ENCODE measurements at regions not wholly inside any gene's neighbourhood (a gene's known extent, or its start where the extent isn't known, plus 50 kb on each side); places are given as distances from the start of the nearest gene placed in this dataset.

DNA sequence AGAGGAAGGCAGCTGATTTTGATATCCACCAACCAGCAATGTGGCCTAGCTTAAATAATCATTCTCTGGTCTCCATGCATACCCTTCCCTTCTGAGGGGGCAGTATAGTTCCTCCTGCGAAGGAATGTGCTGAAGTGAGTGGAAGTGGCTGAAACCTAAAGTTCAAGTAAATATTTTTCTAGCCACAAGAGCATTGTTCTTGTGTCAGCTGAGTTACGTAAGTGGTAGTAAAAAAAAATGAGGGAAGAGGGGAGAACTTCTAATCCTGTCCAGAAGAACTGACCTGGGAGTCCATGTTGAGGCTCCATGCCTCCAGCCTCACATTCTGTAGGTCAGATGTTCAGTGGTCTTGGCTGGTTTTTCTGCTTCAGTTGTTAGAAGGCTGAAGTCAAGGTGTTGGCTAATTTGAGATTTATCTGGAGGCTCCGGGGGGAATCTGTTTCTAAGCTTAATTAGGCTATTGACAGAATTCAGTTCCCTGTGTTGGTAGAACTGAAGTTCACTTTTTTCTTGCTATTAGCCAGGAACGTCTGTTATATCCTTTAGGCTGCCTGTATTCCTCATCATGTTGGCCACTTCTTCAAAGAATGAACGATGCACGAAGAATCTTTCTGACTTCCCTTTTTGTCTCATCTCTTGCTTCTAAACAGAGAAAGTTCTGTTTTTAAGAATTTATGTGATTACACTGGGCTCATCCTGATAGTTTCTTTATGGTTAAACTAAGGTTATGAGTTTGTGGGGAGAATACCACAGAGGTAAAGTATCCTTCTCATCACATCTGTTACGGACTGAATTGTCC lies 207.1 kb upstream of the PRSS16 start (continued):
- no peak for TF ChIP-seq NR0B2 (CRISPR knock-in tag; IDR thresholded peaks at IDR 0.05)
- TF ChIP-seq SRSF4 (IDR thresholded peaks at IDR 0.05; ENCODE audit: low read depth, low read length, poor library complexity, severe bottlenecking): no peak
- TF ChIP-seq, protein P1, sequence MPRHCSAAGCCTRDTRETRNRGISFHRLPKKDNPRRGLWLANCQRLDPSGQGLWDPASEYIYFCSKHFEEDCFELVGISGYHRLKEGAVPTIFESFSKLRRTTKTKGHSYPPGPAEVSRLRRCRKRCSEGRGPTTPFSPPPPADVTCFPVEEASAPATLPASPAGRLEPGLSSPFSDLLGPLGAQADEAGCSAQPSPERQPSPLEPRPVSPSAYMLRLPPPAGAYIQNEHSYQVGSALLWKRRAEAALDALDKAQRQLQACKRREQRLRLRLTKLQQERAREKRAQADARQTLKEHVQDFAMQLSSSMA (CRISPR knock-in tag; IDR thresholded peaks at IDR 0.05): no peak
- TF ChIP-seq MXD4 (CRISPR knock-in tag; IDR thresholded peaks at IDR 0.05): no peak
- TF ChIP-seq ZFAT (CRISPR knock-in tag; conservative IDR thresholded peaks at IDR 0.05): no peak
- TF ChIP-seq, protein P2, sequence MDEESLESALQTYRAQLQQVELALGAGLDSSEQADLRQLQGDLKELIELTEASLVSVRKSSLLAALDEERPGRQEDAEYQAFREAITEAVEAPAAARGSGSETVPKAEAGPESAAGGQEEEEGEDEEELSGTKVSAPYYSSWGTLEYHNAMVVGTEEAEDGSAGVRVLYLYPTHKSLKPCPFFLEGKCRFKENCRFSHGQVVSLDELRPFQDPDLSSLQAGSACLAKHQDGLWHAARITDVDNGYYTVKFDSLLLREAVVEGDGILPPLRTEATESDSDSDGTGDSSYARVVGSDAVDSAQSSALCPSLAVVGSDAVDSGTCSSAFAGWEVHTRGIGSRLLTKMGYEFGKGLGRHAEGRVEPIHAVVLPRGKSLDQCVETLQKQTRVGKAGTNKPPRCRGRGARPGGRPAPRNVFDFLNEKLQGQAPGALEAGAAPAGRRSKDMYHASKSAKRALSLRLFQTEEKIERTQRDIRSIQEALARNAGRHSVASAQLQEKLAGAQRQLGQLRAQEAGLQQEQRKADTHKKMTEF (CRISPR knock-in tag; IDR thresholded peaks at IDR 0.05): peak; percentile 62; the same call in 1 of the 2 replicates
- no peak for TF ChIP-seq ARNT (IDR thresholded peaks at IDR 0.05)
- TF ChIP-seq SMARCE1 (IDR thresholded peaks at IDR 0.05; ENCODE audit: borderline replicate concordance): no peak
- TF ChIP-seq ATF4 (CRISPR knock-in tag; IDR thresholded peaks at IDR 0.05): no peak
- TF ChIP-seq ZNF136 (CRISPR knock-in tag; IDR thresholded peaks at IDR 0.05; ENCODE audit: low read depth): no peak
- TF ChIP-seq, protein P3, sequence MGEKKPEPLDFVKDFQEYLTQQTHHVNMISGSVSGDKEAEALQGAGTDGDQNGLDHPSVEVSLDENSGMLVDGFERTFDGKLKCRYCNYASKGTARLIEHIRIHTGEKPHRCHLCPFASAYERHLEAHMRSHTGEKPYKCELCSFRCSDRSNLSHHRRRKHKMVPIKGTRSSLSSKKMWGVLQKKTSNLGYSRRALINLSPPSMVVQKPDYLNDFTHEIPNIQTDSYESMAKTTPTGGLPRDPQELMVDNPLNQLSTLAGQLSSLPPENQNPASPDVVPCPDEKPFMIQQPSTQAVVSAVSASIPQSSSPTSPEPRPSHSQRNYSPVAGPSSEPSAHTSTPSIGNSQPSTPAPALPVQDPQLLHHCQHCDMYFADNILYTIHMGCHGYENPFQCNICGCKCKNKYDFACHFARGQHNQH (CRISPR knock-in tag; IDR thresholded peaks at IDR 0.05): no peak
- TF ChIP-seq ZNF678 (CRISPR knock-in tag; IDR thresholded peaks at IDR 0.05): no peak
- TF ChIP-seq SOX13 (IDR thresholded peaks at IDR 0.05): peak; percentile 78
- TF ChIP-seq SOX13 (CRISPR knock-in tag; conservative IDR thresholded peaks at IDR 0.05 in 1 of 2, IDR thresholded peaks at IDR 0.05 in 1 of 2): peak in 1 of 2 experiments; percentile 95; a peak in 2 of 4 replicates
- TF ChIP-seq, protein P4, sequence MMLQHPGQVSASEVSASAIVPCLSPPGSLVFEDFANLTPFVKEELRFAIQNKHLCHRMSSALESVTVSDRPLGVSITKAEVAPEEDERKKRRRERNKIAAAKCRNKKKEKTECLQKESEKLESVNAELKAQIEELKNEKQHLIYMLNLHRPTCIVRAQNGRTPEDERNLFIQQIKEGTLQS (CRISPR knock-in tag; IDR thresholded peaks at IDR 0.05): no peak
- no peak for TF ChIP-seq SMAD1 (CRISPR knock-in tag; IDR thresholded peaks at IDR 0.05; ENCODE audit: borderline replicate concordance, low read depth)
- peak; percentile 50; the same call in 1 of the 2 replicates for TF ChIP-seq WIZ (CRISPR knock-in tag; IDR thresholded peaks at IDR 0.05)
- TF ChIP-seq, protein P5, sequence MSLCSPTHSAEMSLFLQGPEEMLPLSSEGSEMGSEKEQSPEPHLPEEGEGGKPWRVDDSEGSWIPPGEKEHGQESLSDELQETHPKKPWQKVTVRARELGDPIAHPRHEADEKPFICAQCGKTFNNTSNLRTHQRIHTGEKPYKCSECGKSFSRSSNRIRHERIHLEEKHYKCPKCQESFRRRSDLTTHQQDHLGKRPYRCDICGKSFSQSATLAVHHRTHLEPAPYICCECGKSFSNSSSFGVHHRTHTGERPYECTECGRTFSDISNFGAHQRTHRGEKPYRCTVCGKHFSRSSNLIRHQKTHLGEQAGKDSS (CRISPR knock-in tag; IDR thresholded peaks at IDR 0.05; ENCODE audit: borderline replicate concordance, low read depth): no peak
- no peak for TF ChIP-seq KLF11 (CRISPR knock-in tag; IDR thresholded peaks at IDR 0.05)
- TF ChIP-seq SETDB1 (CRISPR knock-in tag; IDR thresholded peaks at IDR 0.05; ENCODE audit: borderline replicate concordance): no peak
- no peak for TF ChIP-seq ZBTB7A (CRISPR knock-in tag; IDR thresholded peaks at IDR 0.05)
- TF ChIP-seq ZNF292 (CRISPR knock-in tag; IDR thresholded peaks at IDR 0.05; ENCODE audit: borderline replicate concordance, low read depth): no peak
- TF ChIP-seq NFIB (CRISPR knock-in tag; IDR thresholded peaks at IDR 0.05; ENCODE audit: borderline replicate concordance): no peak
- no peak for TF ChIP-seq MYNN (CRISPR knock-in tag; IDR thresholded peaks at IDR 0.05; ENCODE audit: low read depth)
- no peak for TF ChIP-seq NR3C1 (CRISPR knock-in tag; IDR thresholded peaks at IDR 0.05)

Data from HepG2 (cell line).